Osteoblast (primary cell): ENCODE measurements at regions not wholly inside any gene's neighbourhood (a gene's known extent, or its start where the extent isn't known, plus 50 kb on each side); places are given as distances from the start of the nearest gene placed in this dataset.

Experiments
- DNase-seq: peaks from one replicate; pipeline ENCODE4 v3.0.0; 2011; ENCODE audit warnings: low spot score, mixed read lengths; ENCODE audit not compliant: insufficient read length; ENCODE audit errors: missing footprints
- H2AFZ ChIP-seq: 2 replicates; pipeline ENCODE4 v1.6.0; 2011; ENCODE audit warnings: mild to moderate bottlenecking, low read length
- H3K27ac ChIP-seq: 2 replicates; pipeline ENCODE4 v1.5.1; 2011; ENCODE audit warnings: mild to moderate bottlenecking, low read depth, low read length, moderate library complexity
- H3K27me3 ChIP-seq: 2 replicates; pipeline ENCODE4 v1.6.0; 2012; ENCODE audit warnings: mild to moderate bottlenecking, control low read depth, inconsistent platforms, low read length, moderate library complexity; ENCODE audit not compliant: insufficient read depth
- H3K36me3 ChIP-seq: 2 replicates; pipeline ENCODE4 v1.5.1; 2011; ENCODE audit warnings: mild to moderate bottlenecking, low read length, control low read depth, moderate library complexity; ENCODE audit not compliant: insufficient read depth
- H3K4me1 ChIP-seq: 2 replicates; pipeline ENCODE4 v1.5.1; 2011; ENCODE audit warnings: mild to moderate bottlenecking, low read length, control low read depth, moderate library complexity; ENCODE audit not compliant: insufficient read depth
- H3K4me2 ChIP-seq: 2 replicates; pipeline ENCODE4 v1.6.0; 2011; ENCODE audit warnings: mild to moderate bottlenecking, low read length; ENCODE audit not compliant: insufficient read depth
- H3K4me3 ChIP-seq: fragments of 200-600 bp; sonication (generic); 3 replicates; pipeline ENCODE4 v1.5.1; 2012; ENCODE audit warnings: mild to moderate bottlenecking, low read length, inconsistent platforms; ENCODE audit not compliant: insufficient read depth
- H3K79me2 ChIP-seq: 2 replicates; pipeline ENCODE4 v1.6.0; 2012; ENCODE audit warnings: mild to moderate bottlenecking, low read length, control low read depth, inconsistent platforms; ENCODE audit not compliant: insufficient read depth
- H3K9me3 ChIP-seq: 2 replicates; pipeline ENCODE4 v1.5.1; 2011; ENCODE audit warnings: low read depth, low read length, control low read depth
- H4K20me1 ChIP-seq: 2 replicates; pipeline ENCODE4 v1.6.0; 2012; ENCODE audit warnings: mild to moderate bottlenecking, low read length, control low read depth; ENCODE audit not compliant: insufficient read depth
- CTCF ChIP-seq: IDR thresholded peaks from 2 replicates; pipeline ENCODE4 v1.5.1; 2011; ENCODE audit warnings: mild to moderate bottlenecking, low read depth, low read length, moderate library complexity; ENCODE audit errors: extremely low read depth

DNA sequence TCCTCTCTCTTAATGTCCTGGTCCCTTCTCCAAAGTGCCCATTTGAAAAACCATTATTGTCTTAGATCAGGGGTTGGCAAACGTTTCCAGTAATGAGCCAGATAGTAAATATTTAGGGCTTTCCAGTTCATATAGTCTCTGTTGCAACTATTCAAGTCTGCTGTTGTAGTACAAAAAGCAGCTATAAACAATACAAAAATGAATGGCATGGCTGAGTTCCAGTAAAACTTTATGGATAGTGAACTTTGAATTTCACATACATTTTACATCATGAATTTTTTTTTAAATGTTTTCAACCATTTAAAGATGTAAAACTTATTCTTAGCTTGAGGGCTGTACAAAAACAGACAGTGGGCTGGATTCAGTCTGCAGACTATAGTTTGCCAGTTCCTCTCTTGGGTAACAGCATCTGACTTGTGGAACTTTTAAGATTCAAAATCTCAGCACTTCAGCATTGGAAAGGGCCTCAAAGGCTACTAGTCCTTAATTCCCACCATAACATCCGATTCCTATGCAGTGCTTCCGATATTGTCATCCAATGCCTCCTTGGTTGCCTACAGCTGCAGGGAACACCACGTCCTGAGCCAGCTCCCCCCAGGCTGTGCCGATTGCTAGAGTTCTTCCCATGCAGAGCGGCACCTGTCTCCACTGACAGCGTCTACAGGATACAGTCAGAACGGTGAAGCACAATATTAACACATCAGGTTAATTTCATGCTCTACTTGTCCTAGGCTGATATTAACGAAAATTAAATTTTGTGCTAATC is 65.6 kb upstream of the E2F8 start:
- Histone ChIP-seq H3K79me2 (no peaks in the 10 kb centered on the region), H4K20me1 (no peaks in the 10 kb centered on the region), H3K27me3 (peaks cover 41% of the 10 kb centered on the region), H2AFZ (no peak overlapping the region), H3K4me2 (no peak overlapping the region), H3K4me3 (no peak overlapping the region), H3K4me1 (no peaks in the 10 kb centered on the region), H3K9me3 (no peaks in the 10 kb centered on the region), H3K36me3 (no peaks in the 10 kb centered on the region), H3K27ac (no peak overlapping the region)
- TF ChIP-seq CTCF = no peak
- DNase-seq = no peak

- Histone ChIP-seq H3K4me1 (no peaks in the 10 kb centered on the region), H3K79me2 (no peaks in the 10 kb centered on the region), H3K9me3 (no peaks in the 10 kb centered on the region), H4K20me1 (no peaks in the 10 kb centered on the region), H3K4me2 (no peak overlapping the region), H3K27ac (no peak overlapping the region), H2AFZ (no peak overlapping the region), H3K4me3 (no peak overlapping the region), H3K36me3 (no peaks in the 10 kb centered on the region), H3K27me3 (peaks cover 58% of the 10 kb centered on the region)
- DNase-seq = no peak
- TF ChIP-seq CTCF = no peak
Observed at GRCh38 chr11:19301361-19301760, 60.6 kb upstream of the E2F8 start.

DNA sequence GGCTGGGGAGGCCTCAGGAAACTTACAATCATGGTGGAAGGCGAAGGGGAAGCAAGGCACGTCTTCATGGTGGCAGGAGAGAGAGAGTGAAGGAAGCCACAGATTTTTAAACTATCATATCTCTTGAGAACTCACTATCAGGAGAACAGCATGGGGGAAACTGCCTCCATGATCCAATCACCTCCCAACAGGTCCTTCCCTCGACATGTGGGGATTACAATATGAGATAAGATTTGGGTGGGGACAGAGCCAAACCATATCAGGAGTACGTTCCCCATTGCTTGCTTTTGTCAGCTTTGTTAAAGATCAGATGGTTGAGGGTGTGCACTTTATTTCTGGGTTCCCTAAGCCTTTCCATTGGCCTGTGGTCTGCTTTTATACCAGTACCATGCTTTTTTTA is 53.7 kb upstream of the E2F8 start:
- no peak for DNase-seq
- no peaks in the 10 kb centered on the region for H3K36me3 ChIP-seq

More for the DNA sequence above, 53.7 kb upstream of the E2F8 start:
- Histone ChIP-seq H3K79me2 (no peaks in the 10 kb centered on the region), H3K27ac (no peak overlapping the region), H2AFZ (no peak overlapping the region), H3K9me3 (no peaks in the 10 kb centered on the region), H3K4me3 (no peak overlapping the region), H3K4me2 (no peak overlapping the region), H3K27me3 (peaks cover 35% of the 10 kb centered on the region), H3K4me1 (no peaks in the 10 kb centered on the region), H4K20me1 (no peaks in the 10 kb centered on the region)
- TF ChIP-seq CTCF = no peak
